ENCODE measurements at regions not wholly inside any gene's neighbourhood (a gene's known extent, or its start where the extent isn't known, plus 50 kb on each side); places are given as distances from the start of the nearest gene placed in this dataset.

GRCh38 chr1:218772575-218772974 lies 401.1 kb upstream of the LYPLAL1 start:
- TF ChIP-seq CTCF (IDR thresholded peaks at IDR 0.05; ENCODE audit: low read depth, low read length) (no peak), POLR2A (IDR thresholded peaks at IDR 0.05; ENCODE audit: extremely low read depth, insufficient read length) (no peak), MYC (IDR thresholded peaks at IDR 0.05; ENCODE audit: low read depth, low read length) (no peak)

All from NB4 (cell line).